ENCODE measurements at regions not wholly inside any gene's neighbourhood (a gene's known extent, or its start where the extent isn't known, plus 50 kb on each side); places are given as distances from the start of the nearest gene placed in this dataset.

- POLR2A ChIA-PET (ENCODE audit: low non-redundant PET): no interaction called here
- CTCF ChIA-PET: no interaction called here
- no peak overlapping the region for H3K27ac ChIP-seq
- no peak for TF ChIP-seq CTCF (conservative IDR thresholded peaks at IDR 0.05; ENCODE audit: low read depth)
- DNase-seq (ENCODE audit: low spot score): no peak
Observed at GRCh38 chr15:67969892-67970291, 84.2 kb upstream of the PIAS1 start.

- DNase-seq (ENCODE audit: low spot score): no peak
- no peak overlapping the region for H3K27ac ChIP-seq
- ChIA-PET CTCF (no interaction called here), POLR2A (ENCODE audit: low non-redundant PET) (no interaction called here)
- no peak for TF ChIP-seq CTCF (conservative IDR thresholded peaks at IDR 0.05; ENCODE audit: low read depth)
Observed at GRCh38 chr15:67972377-67972776, 81.7 kb upstream of the PIAS1 start.

- DNase-seq (ENCODE audit: low spot score): no peak
- TF ChIP-seq CTCF (conservative IDR thresholded peaks at IDR 0.05; ENCODE audit: low read depth): no peak
- ChIA-PET CTCF (interaction anchor here (1.0 kb wide), 1 partner anchor 56 kb away, joined by 3 read pairs; no protein-coding TSS in a partner anchor), POLR2A (ENCODE audit: low non-redundant PET) (no interaction called here)
- no peak overlapping the region for H3K27ac ChIP-seq
Observed at GRCh38 chr15:67973846-67974245, 80.3 kb upstream of the PIAS1 start.

GRCh38 chr15:67976506-67977073 lies 77.5 kb upstream of the PIAS1 start:
- ChIA-PET CTCF (interaction anchor here (1.0 kb wide), 1 partner anchor 13 kb away, joined by 6 read pairs; no protein-coding TSS in a partner anchor), POLR2A (ENCODE audit: low non-redundant PET) (interaction anchor here (0.7 kb wide), 1 partner anchor 73 kb away, joined by 3 read pairs; no protein-coding TSS in a partner anchor)
- TF ChIP-seq CTCF (conservative IDR thresholded peaks at IDR 0.05; ENCODE audit: low read depth): no peak
- no peak for DNase-seq (ENCODE audit: low spot score)
- H3K27ac ChIP-seq: no peak overlapping the region

GRCh38 chr15:67977414-67978089 lies 76.6 kb upstream of the PIAS1 start:
- H3K27ac ChIP-seq: no peak overlapping the region
- no peak for DNase-seq (ENCODE audit: low spot score)
- POLR2A ChIA-PET (ENCODE audit: low non-redundant PET): no interaction called here

GRCh38 chr15:67979281-67979680 lies 74.8 kb upstream of the PIAS1 start:
- H3K27ac ChIP-seq: no peak overlapping the region
- POLR2A ChIA-PET (ENCODE audit: low non-redundant PET): no interaction called here

More at GRCh38 chr15:67977414-67978089, 76.6 kb upstream of the PIAS1 start:
- CTCF ChIA-PET: interaction anchor here (1.0 kb wide), 1 partner anchor 14 kb away, joined by 6 read pairs; no protein-coding TSS in a partner anchor
- TF ChIP-seq CTCF (conservative IDR thresholded peaks at IDR 0.05; ENCODE audit: low read depth): no peak

More at GRCh38 chr15:67979281-67979680, 74.8 kb upstream of the PIAS1 start:
- TF ChIP-seq CTCF (conservative IDR thresholded peaks at IDR 0.05; ENCODE audit: low read depth): no peak
- no peak for DNase-seq (ENCODE audit: low spot score)
- CTCF ChIA-PET: no interaction called here

All from RWPE1 (cell line).